Amniotic epithelial cell (primary cell): ENCODE measurements at regions not wholly inside any gene's neighbourhood (a gene's known extent, or its start where the extent isn't known, plus 50 kb on each side); places are given as distances from the start of the nearest gene placed in this dataset.
"Not testable (repeated sequence)": the region's sequence is repeated elsewhere in the genome, so short reads cannot be mapped to it uniquely, and the experiment has no call there.

Source experiments
- DNase-seq: peaks from one replicate; pipeline ENCODE4 v3.0.0-alpha.2; 2010; ENCODE audit warnings: low read depth

GRCh38 chr13:86051134-86052103 lies 252.2 kb upstream of the SLITRK6 start:
- no peak for DNase-seq

GRCh38 chr13:86038490-86038889 lies 239.3 kb upstream of the SLITRK6 start:
- DNase-seq = no peak

GRCh38 chr13:86020351-86021002 lies 221.3 kb upstream of the SLITRK6 start:
- peak; percentile 41 for DNase-seq

GRCh38 chr13:86006317-86006716 lies 207.1 kb upstream of the SLITRK6 start:
- peak; percentile 1 for DNase-seq

GRCh38 chr13:86003029-86003428 lies 203.8 kb upstream of the SLITRK6 start:
- DNase-seq = no peak

- no peak for DNase-seq
Observed at GRCh38 chr13:86000546-86000945, 201.3 kb upstream of the SLITRK6 start.

- DNase-seq = peak; percentile 42
Observed at GRCh38 chr13:85997587-85997986, 198.4 kb upstream of the SLITRK6 start.

GRCh38 chr13:85995788-85996418 lies 196.7 kb upstream of the SLITRK6 start:
- DNase-seq = no peak

GRCh38 chr13:85993567-85993966 lies 194.3 kb upstream of the SLITRK6 start:
- DNase-seq = no peak

GRCh38 chr13:85990397-85990796 lies 191.2 kb upstream of the SLITRK6 start:
- no peak for DNase-seq

- DNase-seq = peak; percentile 19
Observed at GRCh38 chr13:85985797-85986196, 186.6 kb upstream of the SLITRK6 start.

- DNase-seq = no peak
Observed at GRCh38 chr13:85982102-85982501, 182.9 kb upstream of the SLITRK6 start.

GRCh38 chr13:85980447-85980846 lies 181.2 kb upstream of the SLITRK6 start:
- not testable (repeated sequence) for DNase-seq

GRCh38 chr13:85976242-85976641 lies 177.0 kb upstream of the SLITRK6 start:
- DNase-seq = peak; percentile 1

- peak; percentile 15 for DNase-seq
Observed at GRCh38 chr13:85974608-85975366, 175.6 kb upstream of the SLITRK6 start.

- DNase-seq = peak; percentile 8
Observed at GRCh38 chr13:85970727-85971126, 171.5 kb upstream of the SLITRK6 start.

- no peak for DNase-seq
Observed at GRCh38 chr13:85969331-85969730, 170.1 kb upstream of the SLITRK6 start.

GRCh38 chr13:85935868-85936467 lies 136.7 kb upstream of the SLITRK6 start:
- no peak for DNase-seq

GRCh38 chr13:85930108-85930507 lies 130.9 kb upstream of the SLITRK6 start:
- no peak for DNase-seq

GRCh38 chr13:85910962-85911361 lies 111.7 kb upstream of the SLITRK6 start:
- DNase-seq = no peak

GRCh38 chr13:85900521-85900920 lies 101.3 kb upstream of the SLITRK6 start:
- DNase-seq = no peak
